22Rv1 (cell line): ENCODE measurements at regions not wholly inside any gene's neighbourhood (a gene's known extent, or its start where the extent isn't known, plus 50 kb on each side); places are given as distances from the start of the nearest gene placed in this dataset.

Experiments used
- H3K27ac ChIP-seq: fragments of 450-650 bp; 2 replicates; pipeline ENCODE4 v1.5.1; 2017
- ZFX ChIP-seq: fragments of 450-650 bp; IDR thresholded peaks from 2 replicates; pipeline ENCODE4 v1.6.1; 2017; ENCODE audit warnings: antibody characterized with exemption, borderline replicate concordance
- TF ChIP-seq, protein P1 (sequence below): fragments of 450-650 bp; IDR thresholded peaks from 2 replicates; pipeline ENCODE4 v1.5.1; 2017; ENCODE audit warnings: mild to moderate bottlenecking

DNA sequence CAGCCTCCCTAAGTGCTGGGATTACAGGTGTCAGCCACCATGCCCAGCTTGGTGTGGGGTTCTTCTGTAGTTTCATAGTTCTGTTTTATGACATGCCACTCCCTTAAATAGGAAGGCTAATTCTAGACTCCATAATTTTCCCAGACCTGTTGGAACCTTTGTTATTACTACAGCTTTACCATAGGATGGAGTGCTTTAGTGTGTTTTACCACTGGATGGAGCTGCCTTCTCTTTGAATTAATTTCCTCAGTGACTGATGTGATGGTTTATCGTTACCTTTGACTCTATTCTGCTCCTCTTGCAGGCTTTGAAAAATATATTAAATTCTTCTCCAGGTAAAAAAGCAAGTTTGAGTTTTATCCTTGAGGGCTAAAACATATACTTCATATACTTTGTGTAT is 84.6 kb upstream of the NEK7 start:
- TF ChIP-seq, protein P1, sequence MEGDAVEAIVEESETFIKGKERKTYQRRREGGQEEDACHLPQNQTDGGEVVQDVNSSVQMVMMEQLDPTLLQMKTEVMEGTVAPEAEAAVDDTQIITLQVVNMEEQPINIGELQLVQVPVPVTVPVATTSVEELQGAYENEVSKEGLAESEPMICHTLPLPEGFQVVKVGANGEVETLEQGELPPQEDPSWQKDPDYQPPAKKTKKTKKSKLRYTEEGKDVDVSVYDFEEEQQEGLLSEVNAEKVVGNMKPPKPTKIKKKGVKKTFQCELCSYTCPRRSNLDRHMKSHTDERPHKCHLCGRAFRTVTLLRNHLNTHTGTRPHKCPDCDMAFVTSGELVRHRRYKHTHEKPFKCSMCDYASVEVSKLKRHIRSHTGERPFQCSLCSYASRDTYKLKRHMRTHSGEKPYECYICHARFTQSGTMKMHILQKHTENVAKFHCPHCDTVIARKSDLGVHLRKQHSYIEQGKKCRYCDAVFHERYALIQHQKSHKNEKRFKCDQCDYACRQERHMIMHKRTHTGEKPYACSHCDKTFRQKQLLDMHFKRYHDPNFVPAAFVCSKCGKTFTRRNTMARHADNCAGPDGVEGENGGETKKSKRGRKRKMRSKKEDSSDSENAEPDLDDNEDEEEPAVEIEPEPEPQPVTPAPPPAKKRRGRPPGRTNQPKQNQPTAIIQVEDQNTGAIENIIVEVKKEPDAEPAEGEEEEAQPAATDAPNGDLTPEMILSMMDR: peak; percentile 30; the same call in 1 of the 2 replicates
- no peak for TF ChIP-seq ZFX
- no peak overlapping the region for H3K27ac ChIP-seq

DNA sequence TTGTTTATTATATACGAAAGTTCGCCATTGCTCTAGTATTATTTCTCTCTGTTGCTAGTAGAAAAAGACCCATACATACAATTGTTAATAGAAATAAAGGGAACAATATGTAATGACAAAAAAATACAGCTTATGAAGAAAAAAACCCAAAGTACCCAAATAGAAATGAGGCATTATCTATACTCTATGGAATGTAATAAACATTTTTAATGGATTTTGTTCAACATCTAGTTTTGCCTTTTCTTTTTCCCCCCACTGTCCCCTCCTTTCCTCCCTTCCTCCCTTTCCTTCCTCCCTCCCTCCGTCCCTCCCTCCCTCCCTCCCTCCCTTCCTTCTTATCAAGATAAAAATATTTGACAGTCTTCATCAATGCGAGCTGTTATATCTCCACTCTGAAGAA is 81.5 kb upstream of the NEK7 start:
- TF ChIP-seq, protein P1: no peak
- TF ChIP-seq ZFX: no peak

DNA sequence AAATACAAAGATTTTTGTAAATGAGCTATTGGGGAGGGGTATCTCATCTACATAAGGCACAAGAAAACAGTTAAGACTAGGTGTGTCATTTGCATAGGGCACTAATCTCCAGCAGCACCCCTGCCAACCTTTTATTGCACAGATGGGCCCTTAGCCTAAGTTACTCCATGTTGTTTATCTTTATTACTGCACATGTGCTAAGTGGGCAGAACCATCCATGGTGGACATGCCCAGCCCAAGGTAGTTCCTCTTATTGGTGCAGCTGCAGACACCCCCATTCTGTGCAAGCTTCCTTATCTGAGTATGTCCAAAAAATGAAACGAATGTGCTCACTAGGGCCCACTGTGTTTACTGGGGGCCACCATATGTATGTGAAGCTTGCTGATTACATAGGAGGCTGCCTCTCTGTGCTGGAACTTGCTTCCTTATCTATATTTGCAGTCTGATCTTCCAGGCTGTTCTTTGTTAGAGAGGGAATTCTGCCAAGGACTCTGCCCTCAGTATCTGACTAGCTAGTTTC is 77.3 kb upstream of the NEK7 start:
- no peak for TF ChIP-seq ZFX
- TF ChIP-seq, protein P1: no peak
- H3K27ac ChIP-seq: no peak overlapping the region

More for the DNA sequence above, 81.5 kb upstream of the NEK7 start:
- no peak overlapping the region for H3K27ac ChIP-seq

DNA sequence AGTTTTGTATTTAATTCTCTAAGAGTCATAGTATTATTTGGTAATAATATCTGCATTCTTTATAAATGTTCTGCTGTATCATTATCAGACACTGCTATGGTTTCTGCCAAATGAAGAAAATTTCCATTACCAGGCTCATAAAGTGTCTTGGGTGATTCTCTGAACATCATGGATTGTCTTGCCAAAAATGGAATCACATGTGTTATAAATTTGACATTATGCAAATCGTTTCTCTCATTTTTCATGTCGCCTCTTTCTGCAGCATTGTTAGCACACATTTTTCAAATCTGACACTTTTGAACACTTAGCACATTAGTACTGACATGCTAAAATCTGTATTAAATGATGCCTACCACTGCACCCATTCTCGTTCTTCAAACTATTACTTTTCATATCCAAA is 74.2 kb upstream of the NEK7 start:
- no peak for TF ChIP-seq ZFX
- TF ChIP-seq, protein P1: no peak
- no peak overlapping the region for H3K27ac ChIP-seq

DNA sequence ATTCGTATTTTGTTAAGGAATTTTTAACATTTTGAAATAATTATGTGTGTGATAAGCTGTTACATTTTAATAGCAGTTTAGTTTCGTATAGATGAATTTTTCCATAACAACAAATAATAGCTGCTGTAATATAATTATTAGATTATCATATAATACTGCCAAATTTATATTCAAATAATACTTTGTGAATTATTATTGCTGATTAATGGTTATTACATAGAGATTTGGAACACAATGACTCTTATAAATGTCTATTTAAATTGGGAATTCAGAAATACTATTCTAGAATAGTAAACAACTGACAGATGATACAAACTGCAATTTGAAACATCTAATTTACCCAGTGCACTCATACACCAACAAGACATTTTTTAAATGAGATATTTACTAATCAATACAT is 73.2 kb upstream of the NEK7 start:
- TF ChIP-seq, protein P1: no peak
- TF ChIP-seq ZFX: no peak
- no peak overlapping the region for H3K27ac ChIP-seq

DNA sequence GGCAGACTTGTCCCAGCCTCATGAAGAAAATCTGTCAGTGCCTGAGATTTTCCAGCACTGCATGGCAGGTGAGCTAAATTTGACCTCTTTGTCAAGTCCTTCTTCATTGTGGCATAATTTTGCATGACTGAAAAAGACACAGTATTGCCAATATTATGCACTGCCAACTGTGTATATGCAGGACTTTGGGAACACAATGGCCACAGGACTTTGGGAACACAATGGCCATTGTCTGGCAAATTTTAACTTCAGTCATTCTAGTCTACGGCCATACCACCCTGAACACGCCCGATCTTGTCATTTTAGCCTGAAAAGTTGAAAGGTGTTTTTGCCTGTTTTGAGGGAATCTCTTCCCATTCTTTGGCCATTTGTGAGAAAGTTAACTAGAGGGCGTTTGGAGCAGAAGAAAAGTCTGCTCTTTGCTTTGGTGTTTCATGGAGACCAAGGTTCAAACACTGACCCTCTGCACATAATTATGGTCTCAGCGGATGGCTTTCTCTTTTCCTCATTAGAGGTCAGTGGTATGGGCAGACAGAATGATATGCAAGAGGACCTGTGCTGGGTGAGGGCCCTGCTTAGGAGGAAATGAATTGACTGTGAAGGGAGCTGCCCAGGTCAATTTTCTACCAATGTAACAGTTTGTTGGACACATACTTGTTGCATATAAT is 72.4 kb upstream of the NEK7 start:
- no peak overlapping the region for H3K27ac ChIP-seq
- no peak for TF ChIP-seq ZFX
- TF ChIP-seq, protein P1: no peak

DNA sequence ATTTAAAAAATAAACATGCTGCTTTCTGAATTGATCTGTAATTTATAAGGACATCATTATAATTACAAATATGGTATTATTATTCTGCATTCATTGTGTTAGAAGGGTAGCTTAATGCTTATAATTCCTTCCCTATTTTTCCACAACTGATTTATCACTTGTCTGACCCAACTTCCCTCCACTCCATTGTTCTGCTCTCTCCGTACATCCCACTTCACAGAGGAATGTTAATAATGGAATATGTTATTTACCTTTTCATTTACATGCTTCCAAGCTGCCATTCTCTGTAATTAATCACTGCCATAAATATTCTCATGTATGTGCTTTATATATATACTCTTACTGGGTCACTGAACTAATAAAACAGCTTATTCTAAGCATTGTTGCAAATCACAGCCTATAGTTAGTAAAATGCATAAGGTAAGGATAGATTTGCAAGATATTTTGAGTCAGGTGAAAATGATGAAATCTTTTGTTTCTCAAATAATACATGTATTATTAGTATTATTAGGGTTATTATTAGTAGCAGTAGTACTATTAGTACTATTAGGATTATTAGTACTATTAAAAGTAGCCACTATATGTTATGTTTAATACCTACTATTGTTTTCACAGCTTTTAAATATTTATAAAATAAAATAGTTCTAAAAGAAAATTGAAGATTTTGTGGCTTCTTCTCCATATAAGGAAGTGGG is 70.6 kb upstream of the NEK7 start:
- TF ChIP-seq, protein P1: no peak
- no peak for TF ChIP-seq ZFX

More for the DNA sequence above, 70.6 kb upstream of the NEK7 start:
- no peak overlapping the region for H3K27ac ChIP-seq
